OCI-LY3 (cell line): ENCODE measurements at regions not wholly inside any gene's neighbourhood (a gene's known extent, or its start where the extent isn't known, plus 50 kb on each side); places are given as distances from the start of the nearest gene placed in this dataset.

Source experiments
- H2AFZ ChIP-seq: fragments of 200-600, 300-600 bp; shearing (Covaris generic); 2 replicates; pipeline ENCODE4 v1.6.0; 2014; ENCODE audit warnings: antibody characterized with exemption, low read depth, low read length
- H3K27ac ChIP-seq: fragments of 200-600, 300-600 bp; sonication (generic); 2 replicates; pipeline ENCODE4 v1.5.1; 2014; ENCODE audit warnings: mild to moderate bottlenecking, low read length, moderate library complexity, mixed read lengths
- H3K27me3 ChIP-seq: fragments of 200-600, 300-600 bp; sonication (generic); 2 replicates; pipeline ENCODE4 v1.6.1; 2014; ENCODE audit warnings: low read depth, low read length, mixed read lengths
- H3K36me3 ChIP-seq: fragments of 200-600, 300-600 bp; sonication (generic); replicated peaks from 2 replicates; pipeline ENCODE3; 2014; ENCODE audit warnings: low read depth, low read length, mixed read lengths
- H3K4me1 ChIP-seq: fragments of 300-600, 200-600 bp; sonication (generic); 2 replicates; pipeline ENCODE4 v1.6.1; 2014; ENCODE audit warnings: low read length, mixed read lengths
- H3K4me2 ChIP-seq: fragments of 200-600, 300-600 bp; sonication (generic); 2 replicates; pipeline ENCODE4 v1.6.1; 2014; ENCODE audit warnings: low read length, mixed read lengths
- H3K4me3 ChIP-seq: fragments of 300-600, 200-600 bp; sonication (generic); 2 replicates; pipeline ENCODE4 v1.5.1; 2014; ENCODE audit warnings: antibody characterized with exemption, mild to moderate bottlenecking, low read length, moderate library complexity
- H3K79me2 ChIP-seq: fragments of 300-600, 200-600 bp; shearing (Covaris generic); 2 replicates; pipeline ENCODE4 v1.6.1; 2014; ENCODE audit warnings: mild to moderate bottlenecking, low read length, mixed read lengths
- H3K9ac ChIP-seq: fragments of 300-600, 200-600 bp; shearing (Covaris generic); 2 replicates; pipeline ENCODE4 v1.6.0; 2014; ENCODE audit warnings: mild to moderate bottlenecking, low read length, moderate library complexity
- H3K9me3 ChIP-seq: fragments of 200-600, 300-600 bp; shearing (Covaris generic); 2 replicates; pipeline ENCODE4 v1.6.1; 2014; ENCODE audit warnings: low read length, mixed read lengths; ENCODE audit not compliant: insufficient read depth
- H4K20me1 ChIP-seq: fragments of 200-600, 300-600 bp; sonication (generic); 2 replicates; pipeline ENCODE4 v1.6.1; 2016; ENCODE audit warnings: low read length, mixed read lengths; ENCODE audit not compliant: insufficient read depth
- EZH2phosphoT487 ChIP-seq: fragments of 200-600 bp; shearing (Covaris generic); IDR thresholded peaks from 2 replicates; pipeline ENCODE4 v1.6.1; 2018; ENCODE audit warnings: antibody characterized with exemption, mixed run types, low read depth
- TF ChIP-seq, protein P1 (sequence below): fragments of 200-600, 300-600 bp; sonication (generic); IDR thresholded peaks from 2 replicates; pipeline ENCODE4 v1.5.1; 2014; ENCODE audit warnings: antibody characterized with exemption, low read length, low read depth

DNA sequence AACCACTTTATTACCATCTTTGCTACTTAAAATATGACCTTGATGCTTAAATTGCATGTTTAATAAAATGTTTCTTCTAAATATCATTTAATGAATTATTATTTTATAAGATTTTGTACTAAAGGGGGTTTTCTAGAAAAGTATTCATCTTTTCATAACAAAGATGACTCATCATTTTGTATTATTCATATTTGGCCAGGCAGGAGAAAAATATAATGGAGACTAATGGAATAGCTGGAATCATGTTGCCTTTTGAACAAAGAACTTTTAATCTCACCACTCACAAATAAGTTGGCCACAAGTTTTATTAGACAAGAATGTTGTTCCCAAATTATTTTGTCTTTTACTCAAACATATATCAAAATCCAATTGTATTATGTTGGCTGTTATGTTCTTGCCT is 882.4 kb downstream of the DSC3 start:
- no peak overlapping the region for H3K4me3 ChIP-seq
- no peaks in the 10 kb centered on the region for H3K79me2 ChIP-seq
- H3K9ac ChIP-seq = no peak overlapping the region
- H3K27ac ChIP-seq = no peak overlapping the region
- no peaks in the 10 kb centered on the region for H3K27me3 ChIP-seq
- TF ChIP-seq, protein P1, sequence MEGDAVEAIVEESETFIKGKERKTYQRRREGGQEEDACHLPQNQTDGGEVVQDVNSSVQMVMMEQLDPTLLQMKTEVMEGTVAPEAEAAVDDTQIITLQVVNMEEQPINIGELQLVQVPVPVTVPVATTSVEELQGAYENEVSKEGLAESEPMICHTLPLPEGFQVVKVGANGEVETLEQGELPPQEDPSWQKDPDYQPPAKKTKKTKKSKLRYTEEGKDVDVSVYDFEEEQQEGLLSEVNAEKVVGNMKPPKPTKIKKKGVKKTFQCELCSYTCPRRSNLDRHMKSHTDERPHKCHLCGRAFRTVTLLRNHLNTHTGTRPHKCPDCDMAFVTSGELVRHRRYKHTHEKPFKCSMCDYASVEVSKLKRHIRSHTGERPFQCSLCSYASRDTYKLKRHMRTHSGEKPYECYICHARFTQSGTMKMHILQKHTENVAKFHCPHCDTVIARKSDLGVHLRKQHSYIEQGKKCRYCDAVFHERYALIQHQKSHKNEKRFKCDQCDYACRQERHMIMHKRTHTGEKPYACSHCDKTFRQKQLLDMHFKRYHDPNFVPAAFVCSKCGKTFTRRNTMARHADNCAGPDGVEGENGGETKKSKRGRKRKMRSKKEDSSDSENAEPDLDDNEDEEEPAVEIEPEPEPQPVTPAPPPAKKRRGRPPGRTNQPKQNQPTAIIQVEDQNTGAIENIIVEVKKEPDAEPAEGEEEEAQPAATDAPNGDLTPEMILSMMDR = no peak
- no peak for TF ChIP-seq EZH2phosphoT487
- H3K4me2 ChIP-seq = no peak overlapping the region
- no peaks in the 10 kb centered on the region for H3K4me1 ChIP-seq
- no peaks in the 10 kb centered on the region for H4K20me1 ChIP-seq
- H3K36me3 ChIP-seq = no peaks in the 10 kb centered on the region
- H3K9me3 ChIP-seq = no peaks in the 10 kb centered on the region
- H2AFZ ChIP-seq = no peak overlapping the region

DNA sequence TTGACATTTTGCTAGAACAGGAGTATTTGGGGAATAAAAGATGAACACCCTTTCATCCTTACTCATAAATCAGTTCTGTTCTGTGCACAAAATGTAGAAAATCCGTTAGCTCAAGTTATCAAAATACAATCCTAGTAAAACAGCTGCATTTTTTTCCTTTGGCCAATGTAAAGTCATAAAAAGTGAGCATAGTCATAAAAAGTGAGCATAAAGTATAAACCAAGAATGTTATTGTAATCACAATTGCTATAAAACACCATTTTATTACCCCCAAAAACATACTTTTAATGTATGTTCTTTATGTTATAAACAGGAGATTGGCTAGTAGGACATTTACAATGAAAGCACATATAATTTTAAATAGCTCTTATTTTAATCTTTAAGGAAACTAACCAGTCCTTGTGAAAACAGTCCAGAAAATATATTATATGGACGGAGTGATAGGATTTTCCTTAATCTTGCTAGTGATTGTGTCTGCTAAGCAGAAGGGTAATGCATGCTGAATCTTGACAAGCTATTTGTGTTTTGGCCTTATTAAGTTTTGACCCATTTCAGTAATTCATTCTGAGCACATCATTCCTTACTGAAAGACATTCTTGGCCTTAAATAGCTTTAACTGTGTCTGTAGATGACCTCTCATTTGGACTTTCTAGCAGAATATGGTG is 891.8 kb downstream of the DSC3 start:
- Histone ChIP-seq H2AFZ (no peak overlapping the region), H3K27me3 (no peaks in the 10 kb centered on the region), H3K4me2 (no peak overlapping the region), H4K20me1 (no peaks in the 10 kb centered on the region), H3K79me2 (no peaks in the 10 kb centered on the region), H3K27ac (no peak overlapping the region), H3K4me1 (peaks cover 5% of the 10 kb centered on the region; the same call in 1 of the 2 replicates), H3K36me3 (no peaks in the 10 kb centered on the region), H3K9ac (no peak overlapping the region), H3K9me3 (no peaks in the 10 kb centered on the region), H3K4me3 (no peak overlapping the region)
- TF ChIP-seq, protein P1 = no peak
- TF ChIP-seq EZH2phosphoT487 = no peak

DNA sequence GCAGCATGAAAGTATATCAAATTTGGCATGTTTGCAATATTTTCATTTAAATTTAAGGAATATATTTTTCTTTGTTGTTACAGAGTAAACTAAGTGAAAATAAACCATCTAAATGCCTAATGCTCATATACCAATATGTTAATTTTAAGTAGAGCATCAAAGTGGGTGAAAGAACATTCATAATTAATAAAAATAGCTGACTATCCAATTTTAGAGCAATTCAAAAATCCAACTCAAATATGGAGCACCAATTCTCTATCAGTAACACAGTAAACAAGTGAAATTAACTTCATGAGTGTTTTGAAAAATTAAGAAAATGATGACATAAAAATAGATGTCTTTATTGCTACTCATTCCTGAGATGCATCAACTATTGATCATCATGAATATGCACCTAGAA is 893.0 kb downstream of the DSC3 start:
- Histone ChIP-seq H3K79me2 (no peaks in the 10 kb centered on the region), H3K27me3 (no peaks in the 10 kb centered on the region), H2AFZ (no peak overlapping the region), H3K4me3 (no peak overlapping the region), H4K20me1 (no peaks in the 10 kb centered on the region), H3K4me1 (peaks cover 10% of the 10 kb centered on the region), H3K9ac (no peak overlapping the region), H3K27ac (no peak overlapping the region), H3K4me2 (no peak overlapping the region), H3K36me3 (no peaks in the 10 kb centered on the region), H3K9me3 (no peaks in the 10 kb centered on the region)
- TF ChIP-seq EZH2phosphoT487 = no peak
- TF ChIP-seq, protein P1 = no peak

DNA sequence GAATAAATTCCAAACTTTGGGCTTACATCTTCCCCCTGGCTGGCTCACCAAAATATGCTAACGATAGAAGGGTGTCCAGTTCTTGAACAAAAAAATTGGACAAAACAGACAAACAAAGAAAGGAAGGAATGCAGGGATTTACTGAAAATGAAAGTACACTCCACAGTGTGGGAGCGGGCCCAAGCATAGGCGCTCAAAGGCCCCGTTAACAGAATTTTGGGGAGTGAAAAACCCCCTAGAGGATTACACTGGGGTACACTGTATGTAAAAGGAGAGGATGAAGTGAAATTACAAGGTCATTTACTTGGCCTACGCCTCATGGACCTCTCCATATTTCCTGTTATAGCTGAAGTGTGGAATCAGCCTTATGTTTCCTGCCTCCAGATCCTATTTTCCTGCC is 899.7 kb downstream of the DSC3 start:
- H2AFZ ChIP-seq = no peak overlapping the region
- no peak overlapping the region for H3K4me2 ChIP-seq
- H3K4me3 ChIP-seq = no peak overlapping the region
- H3K27me3 ChIP-seq = no peaks in the 10 kb centered on the region
- no peaks in the 10 kb centered on the region for H3K9me3 ChIP-seq
- peaks cover 13% of the 10 kb centered on the region for H3K4me1 ChIP-seq
- no peak overlapping the region for H3K9ac ChIP-seq
- TF ChIP-seq, protein P1 = no peak
- no peak for TF ChIP-seq EZH2phosphoT487
- no peaks in the 10 kb centered on the region for H3K36me3 ChIP-seq
- no peaks in the 10 kb centered on the region for H3K79me2 ChIP-seq
- no peak overlapping the region for H3K27ac ChIP-seq
- H4K20me1 ChIP-seq = no peaks in the 10 kb centered on the region
